ENCODE measurements at regions not wholly inside any gene's neighbourhood (a gene's known extent, or its start where the extent isn't known, plus 50 kb on each side); places are given as distances from the start of the nearest gene placed in this dataset.

GRCh38 chr1:61011561-61012263 is 70.6 kb upstream of the NFIA start:
- TF ChIP-seq EZH2 (IDR thresholded peaks at IDR 0.05; ENCODE audit: borderline replicate concordance, low read depth, low read length, poor library complexity, severe bottlenecking): no peak
- TF ChIP-seq CTCF (conservative IDR thresholded peaks at IDR 0.05; ENCODE audit: low read depth, low read length): no peak

Measured in A673 (cell line).